Left lung (tissue), 4 donors: ENCODE measurements at regions not wholly inside any gene's neighbourhood (a gene's known extent, or its start where the extent isn't known, plus 50 kb on each side); places are given as distances from the start of the nearest gene placed in this dataset.
"Not testable (repeated sequence)": the region's sequence is repeated elsewhere in the genome, so short reads cannot be mapped to it uniquely, and the experiment has no call there.

ENCODE experiments used
- ATAC-seq: fragments of 200-7000 bp; cut with Tn5 transposase; one replicate; pipeline ENCODE4 v1.9.1; 2020; ENCODE audit warnings: moderate library complexity
- DNase-seq, 4 donors: peaks; one replicate each; pipeline ENCODE4 v3.0.0-alpha.2; 2013 to 2020
- H3K27ac ChIP-seq, 2 donors: fragments of 200-600 bp; sonication (generic) in 1 of 2; one replicate each; pipeline versions ENCODE4 v1.5.0 to v1.8.0; 2020 to 2021
- H3K27me3 ChIP-seq, 2 donors: fragments of 200-600 bp; sonication (generic) in 1 of 2; one replicate each; pipeline versions ENCODE4 v1.5.0 to v1.8.0; 2020 to 2021
- H3K36me3 ChIP-seq, 2 donors: fragments of 200-600 bp; sonication (generic) in 1 of 2; one replicate each; pipeline versions ENCODE4 v1.5.0 to v1.8.0; 2020 to 2021
- H3K4me1 ChIP-seq, 2 donors: fragments of 200-600 bp; one replicate each; pipeline ENCODE4 v1.8.0; 2021
- H3K4me3 ChIP-seq, 2 donors: fragments of 200-600 bp; sonication (generic) in 1 of 2; one replicate each; pipeline versions ENCODE4 v1.5.0 to v1.8.0; 2020 to 2021; ENCODE audit warnings: mild to moderate bottlenecking in 1 of 2
- H3K9me3 ChIP-seq, 2 donors: fragments of 200-600 bp; sonication (generic) in 1 of 2; one replicate each; pipeline versions ENCODE4 v1.5.0 to v1.8.0; 2020 to 2021
- intact Hi-C, 2 donors: fragments of 100-400 bp; cut with DNase I; formaldehyde crosslinking; loops; one replicate each; pipeline versions ENCODE4 v1.11.2 to v1.14.2; 2022
- TF ChIP-seq, protein P1 (sequence below), 2 donors: fragments of 200-600 bp; sonication (generic) in 1 of 2; IDR thresholded peaks; one replicate each; pipeline versions ENCODE4 v1.5.0 to v1.8.0; 2021; ENCODE audit warnings: antibody characterized with exemption in 2 of 2
- donor health status: DM: no; HTN: yes; CAD: no.
- donor health status: DM: no; HTN: no; CAD: no.

DNA sequence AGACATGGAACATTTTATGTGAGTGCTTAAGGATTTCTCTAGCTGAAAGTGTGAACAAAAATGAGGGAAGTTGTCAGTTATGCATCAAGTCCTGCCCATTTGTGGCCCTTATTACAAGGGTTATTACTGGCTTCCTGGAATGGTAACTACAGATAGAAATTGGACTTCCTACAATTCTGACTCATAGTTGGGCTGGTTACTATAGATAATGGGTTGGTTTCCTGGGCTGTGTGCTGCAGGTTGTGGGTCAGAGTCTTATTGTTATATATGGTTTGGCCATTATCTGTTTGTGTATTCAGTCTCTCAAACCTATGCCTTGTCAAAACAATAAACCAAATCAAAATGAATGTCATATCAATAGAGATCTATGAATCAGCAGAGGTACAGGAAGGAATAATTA, 313.7 kb downstream of the ADAMTS20 start:
- ATAC-seq, result no peak
- no peaks in the 10 kb centered on the region for H3K36me3 ChIP-seq
- intact Hi-C loops, result no loop called here
- no peak for DNase-seq
- no peaks in the 10 kb centered on the region for H3K27me3 ChIP-seq
- no peaks in the 10 kb centered on the region for H3K4me1 ChIP-seq
- TF ChIP-seq, protein P1, sequence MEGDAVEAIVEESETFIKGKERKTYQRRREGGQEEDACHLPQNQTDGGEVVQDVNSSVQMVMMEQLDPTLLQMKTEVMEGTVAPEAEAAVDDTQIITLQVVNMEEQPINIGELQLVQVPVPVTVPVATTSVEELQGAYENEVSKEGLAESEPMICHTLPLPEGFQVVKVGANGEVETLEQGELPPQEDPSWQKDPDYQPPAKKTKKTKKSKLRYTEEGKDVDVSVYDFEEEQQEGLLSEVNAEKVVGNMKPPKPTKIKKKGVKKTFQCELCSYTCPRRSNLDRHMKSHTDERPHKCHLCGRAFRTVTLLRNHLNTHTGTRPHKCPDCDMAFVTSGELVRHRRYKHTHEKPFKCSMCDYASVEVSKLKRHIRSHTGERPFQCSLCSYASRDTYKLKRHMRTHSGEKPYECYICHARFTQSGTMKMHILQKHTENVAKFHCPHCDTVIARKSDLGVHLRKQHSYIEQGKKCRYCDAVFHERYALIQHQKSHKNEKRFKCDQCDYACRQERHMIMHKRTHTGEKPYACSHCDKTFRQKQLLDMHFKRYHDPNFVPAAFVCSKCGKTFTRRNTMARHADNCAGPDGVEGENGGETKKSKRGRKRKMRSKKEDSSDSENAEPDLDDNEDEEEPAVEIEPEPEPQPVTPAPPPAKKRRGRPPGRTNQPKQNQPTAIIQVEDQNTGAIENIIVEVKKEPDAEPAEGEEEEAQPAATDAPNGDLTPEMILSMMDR (IDR thresholded peaks at IDR 0.05), result no peak
- no peaks in the 10 kb centered on the region for H3K9me3 ChIP-seq
- H3K27ac ChIP-seq, result no peak overlapping the region
- H3K4me3 ChIP-seq, result no peak overlapping the region

DNA sequence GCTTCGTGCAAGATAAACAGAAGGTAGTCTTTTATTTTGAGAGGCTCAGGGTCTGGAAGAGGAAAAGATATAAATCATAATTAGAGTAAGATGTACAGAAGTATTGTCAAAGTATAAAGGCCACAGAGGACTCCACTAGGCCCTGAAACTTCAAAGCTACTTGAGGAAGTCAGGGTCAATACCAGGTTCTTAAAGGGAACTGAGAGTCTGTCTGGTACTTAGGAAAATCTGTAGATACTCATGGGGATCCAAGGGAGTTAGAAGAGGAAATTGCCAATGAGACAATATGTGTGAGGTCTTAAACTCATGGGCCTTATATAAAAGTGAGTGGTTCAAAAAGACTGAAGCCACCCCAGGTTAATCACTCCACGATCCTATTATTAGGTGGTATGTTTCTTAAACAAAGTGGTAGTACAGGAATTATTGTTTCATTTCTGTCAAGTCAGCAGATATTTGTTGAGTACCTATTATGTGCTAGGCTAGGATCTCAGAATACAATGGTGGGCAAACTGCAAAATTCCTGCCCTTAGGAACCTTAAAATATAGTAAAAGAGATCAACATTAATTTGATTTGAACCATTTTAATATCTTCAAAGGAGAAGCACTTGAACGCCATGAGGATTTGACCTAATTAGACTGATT, 314.6 kb downstream of the ADAMTS20 start:
- no peaks in the 10 kb centered on the region for H3K4me1 ChIP-seq
- intact Hi-C loops, result no loop called here
- H3K27ac ChIP-seq, result no peak overlapping the region
- H3K36me3 ChIP-seq, result no peaks in the 10 kb centered on the region
- TF ChIP-seq, protein P1 (IDR thresholded peaks at IDR 0.05), result no peak
- H3K4me3 ChIP-seq, result no peak overlapping the region
- ATAC-seq (no peak), DNase-seq (no peak)
- H3K27me3 ChIP-seq, result no peaks in the 10 kb centered on the region
- no peaks in the 10 kb centered on the region for H3K9me3 ChIP-seq

DNA sequence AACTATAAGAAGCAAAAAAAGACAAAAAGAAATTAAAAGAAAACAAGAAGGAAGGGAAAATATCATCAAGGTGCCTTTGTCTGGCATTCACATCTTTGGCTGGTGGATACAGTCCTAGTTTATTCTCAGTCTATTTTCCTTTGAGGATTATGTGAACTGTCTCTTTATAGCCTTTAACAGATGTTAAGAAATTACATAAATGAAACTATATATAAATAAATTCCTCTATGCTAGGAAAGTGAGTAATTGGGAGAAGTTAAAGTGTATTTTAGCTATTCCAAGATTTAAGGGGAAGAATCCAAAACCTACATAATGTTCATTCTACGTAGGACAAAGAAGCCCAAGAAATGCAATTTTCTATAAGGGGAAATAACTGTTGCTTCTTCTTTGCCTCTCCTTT, 316.3 kb downstream of the ADAMTS20 start:
- H3K36me3 ChIP-seq, result no peaks in the 10 kb centered on the region
- ATAC-seq (no peak), DNase-seq (no peak)
- H3K27me3 ChIP-seq, result no peaks in the 10 kb centered on the region
- H3K27ac ChIP-seq, result no peak overlapping the region
- no peak overlapping the region for H3K4me3 ChIP-seq
- H3K4me1 ChIP-seq, result no peaks in the 10 kb centered on the region
- TF ChIP-seq, protein P1 (IDR thresholded peaks at IDR 0.05), result no peak
- no peaks in the 10 kb centered on the region for H3K9me3 ChIP-seq
- intact Hi-C loops, result no loop called here

DNA sequence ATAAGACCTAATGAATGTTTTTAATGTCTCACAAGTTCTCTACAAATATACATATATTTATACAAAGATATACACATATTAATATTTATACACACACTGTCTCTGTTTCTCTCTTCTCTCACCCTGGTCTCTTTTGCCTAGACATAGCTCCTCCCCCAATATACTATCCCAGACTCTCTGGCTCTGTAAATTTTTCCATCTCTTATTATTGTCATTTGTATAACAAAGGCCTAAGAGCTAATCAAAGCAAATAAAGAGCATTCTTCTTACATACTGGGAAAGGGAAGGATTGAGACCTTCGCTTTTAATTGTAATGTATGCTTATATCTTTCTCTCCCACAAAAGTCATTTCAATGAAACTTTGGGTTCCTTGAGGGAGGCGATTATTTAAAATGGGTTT, 318.1 kb downstream of the ADAMTS20 start:
- no peaks in the 10 kb centered on the region for H3K4me1 ChIP-seq
- no peak overlapping the region for H3K27ac ChIP-seq
- no peaks in the 10 kb centered on the region for H3K27me3 ChIP-seq
- no peak overlapping the region for H3K4me3 ChIP-seq
- intact Hi-C loops, result no loop called here
- DNase-seq (no peak), ATAC-seq (no peak)
- H3K9me3 ChIP-seq, result no peaks in the 10 kb centered on the region
- TF ChIP-seq, protein P1 (IDR thresholded peaks at IDR 0.05), result no peak
- no peaks in the 10 kb centered on the region for H3K36me3 ChIP-seq

DNA sequence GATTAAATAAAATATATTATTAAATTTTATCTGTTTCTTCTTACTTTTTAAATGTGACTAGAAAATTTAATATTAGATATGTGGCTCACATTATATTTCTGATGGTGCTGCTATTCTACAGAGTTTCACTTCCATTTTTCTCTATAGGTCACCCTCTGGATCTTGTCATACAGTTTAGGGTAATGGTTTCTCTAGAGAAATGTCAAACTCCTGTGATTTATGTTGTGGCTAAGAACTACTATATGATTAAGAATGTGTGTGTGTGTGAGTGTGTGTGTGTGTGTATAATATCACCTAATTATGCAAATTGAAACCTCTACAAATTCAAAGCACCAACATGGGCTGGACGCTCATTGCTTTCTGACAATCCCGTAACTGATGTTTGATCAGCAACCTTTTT, 325.9 kb downstream of the ADAMTS20 start:
- no peak overlapping the region for H3K27ac ChIP-seq
- no peaks in the 10 kb centered on the region for H3K36me3 ChIP-seq
- intact Hi-C loops, result no loop called here
- DNase-seq, result no peak
- H3K4me3 ChIP-seq, result no peak overlapping the region
- H3K27me3 ChIP-seq, result no peaks in the 10 kb centered on the region
- ATAC-seq, result no peak
- no peaks in the 10 kb centered on the region for H3K4me1 ChIP-seq
- peaks cover 0 to 1% of the 10 kb centered on the region in 2 donors for H3K9me3 ChIP-seq
- TF ChIP-seq, protein P1 (IDR thresholded peaks at IDR 0.05), result no peak

DNA sequence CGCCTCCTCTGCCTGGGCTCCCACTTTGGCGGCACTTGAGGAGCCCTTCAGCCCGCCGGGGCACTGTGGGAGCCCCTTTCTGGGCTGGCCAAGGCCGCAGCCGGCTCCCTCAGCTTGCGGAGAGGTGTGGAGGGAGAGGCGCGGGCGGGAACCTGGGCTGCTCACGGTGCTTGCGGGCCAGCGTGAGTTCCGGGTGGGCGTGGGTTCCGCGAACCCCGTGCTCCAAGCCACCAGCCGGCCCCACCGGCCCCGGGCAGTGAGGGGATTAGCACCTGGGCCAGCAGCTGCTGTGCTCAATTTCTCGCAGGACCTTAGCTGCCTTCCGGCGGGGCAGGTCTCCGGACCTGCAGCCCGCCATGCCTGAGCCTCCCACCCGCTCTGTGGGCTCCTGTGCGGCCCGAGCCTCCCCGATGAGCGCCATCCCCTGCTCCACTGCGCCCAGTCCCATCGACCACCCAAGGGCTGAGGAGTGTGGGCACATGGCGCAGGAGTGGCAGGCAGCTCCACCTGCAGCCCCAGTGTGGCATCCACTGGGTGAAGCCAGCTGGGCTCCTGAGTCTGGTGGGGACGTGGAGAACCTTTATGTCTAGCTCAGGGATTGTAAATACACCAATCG, 327.7 kb downstream of the ADAMTS20 start:
- H3K27ac ChIP-seq, H3K4me3 ChIP-seq, H3K27me3 ChIP-seq, H3K4me1 ChIP-seq, intact Hi-C loops, H3K36me3 ChIP-seq, H3K9me3 ChIP-seq, ATAC-seq: not testable (repeated sequence)
- peak in 1 of 4 donors; percentile 76 for DNase-seq
